OCI-LY3 (cell line): ENCODE measurements at regions not wholly inside any gene's neighbourhood (a gene's known extent, or its start where the extent isn't known, plus 50 kb on each side); places are given as distances from the start of the nearest gene placed in this dataset.

Experiments used
- H2AFZ ChIP-seq: fragments of 200-600, 300-600 bp; shearing (Covaris generic); 2 replicates; pipeline ENCODE4 v1.6.0; 2014; ENCODE audit warnings: antibody characterized with exemption, low read depth, low read length
- H3K27ac ChIP-seq: fragments of 200-600, 300-600 bp; sonication (generic); 2 replicates; pipeline ENCODE4 v1.5.1; 2014; ENCODE audit warnings: mild to moderate bottlenecking, low read length, moderate library complexity, mixed read lengths
- H3K27me3 ChIP-seq: fragments of 200-600, 300-600 bp; sonication (generic); 2 replicates; pipeline ENCODE4 v1.6.1; 2014; ENCODE audit warnings: low read depth, low read length, mixed read lengths
- H3K36me3 ChIP-seq: fragments of 200-600, 300-600 bp; sonication (generic); replicated peaks from 2 replicates; pipeline ENCODE3; 2014; ENCODE audit warnings: low read depth, low read length, mixed read lengths
- H3K4me1 ChIP-seq: fragments of 300-600, 200-600 bp; sonication (generic); 2 replicates; pipeline ENCODE4 v1.6.1; 2014; ENCODE audit warnings: low read length, mixed read lengths
- H3K4me2 ChIP-seq: fragments of 200-600, 300-600 bp; sonication (generic); 2 replicates; pipeline ENCODE4 v1.6.1; 2014; ENCODE audit warnings: low read length, mixed read lengths
- H3K4me3 ChIP-seq: fragments of 300-600, 200-600 bp; sonication (generic); 2 replicates; pipeline ENCODE4 v1.5.1; 2014; ENCODE audit warnings: antibody characterized with exemption, mild to moderate bottlenecking, low read length, moderate library complexity
- H3K79me2 ChIP-seq: fragments of 300-600, 200-600 bp; shearing (Covaris generic); 2 replicates; pipeline ENCODE4 v1.6.1; 2014; ENCODE audit warnings: mild to moderate bottlenecking, low read length, mixed read lengths
- H3K9ac ChIP-seq: fragments of 300-600, 200-600 bp; shearing (Covaris generic); 2 replicates; pipeline ENCODE4 v1.6.0; 2014; ENCODE audit warnings: mild to moderate bottlenecking, low read length, moderate library complexity
- H3K9me3 ChIP-seq: fragments of 200-600, 300-600 bp; shearing (Covaris generic); 2 replicates; pipeline ENCODE4 v1.6.1; 2014; ENCODE audit warnings: low read length, mixed read lengths; ENCODE audit not compliant: insufficient read depth
- H4K20me1 ChIP-seq: fragments of 200-600, 300-600 bp; sonication (generic); 2 replicates; pipeline ENCODE4 v1.6.1; 2016; ENCODE audit warnings: low read length, mixed read lengths; ENCODE audit not compliant: insufficient read depth
- CTCF ChIP-seq: fragments of 200-600, 300-600 bp; sonication (generic); IDR thresholded peaks from 2 replicates; pipeline ENCODE4 v1.5.1; 2014; ENCODE audit warnings: antibody characterized with exemption, low read length, low read depth
- EZH2phosphoT487 ChIP-seq: fragments of 200-600 bp; shearing (Covaris generic); IDR thresholded peaks from 2 replicates; pipeline ENCODE4 v1.6.1; 2018; ENCODE audit warnings: antibody characterized with exemption, mixed run types, low read depth

DNA sequence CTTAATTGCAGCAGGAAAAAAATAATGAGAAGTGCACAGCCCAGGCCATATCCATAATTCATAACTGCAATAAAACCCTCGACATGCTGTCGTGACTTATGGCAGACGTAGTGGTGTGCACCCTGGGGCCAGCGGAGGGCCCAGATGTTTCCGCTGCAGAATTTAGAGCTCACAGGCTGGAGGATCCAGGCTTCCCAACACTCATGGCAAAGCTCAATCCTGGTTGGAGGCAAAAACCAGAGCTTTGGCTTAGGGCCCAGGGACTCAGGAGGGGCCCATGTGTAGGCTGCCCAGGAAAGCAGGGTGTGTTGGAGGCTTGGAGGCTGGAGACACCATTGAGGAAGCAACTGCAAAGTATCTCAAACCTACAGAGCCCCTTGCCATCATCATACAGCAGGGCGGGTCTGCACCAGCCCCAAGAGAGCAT lies 68.7 kb downstream of the SERPINA3 start:
- Histone ChIP-seq H3K36me3 (no peaks in the 10 kb centered on the region), H3K4me3 (no peak overlapping the region), H3K79me2 (no peaks in the 10 kb centered on the region), H3K4me2 (no peak overlapping the region), H3K27me3 (0 out of 2 replicates have a peak, but pooled peaks cover 2% of the 10 kb centered on the region), H3K27ac (no peak overlapping the region), H4K20me1 (no peaks in the 10 kb centered on the region), H3K9me3 (no peaks in the 10 kb centered on the region), H3K9ac (no peak overlapping the region), H2AFZ (no peak overlapping the region), H3K4me1 (no peaks in the 10 kb centered on the region)
- TF ChIP-seq CTCF, result no peak
- TF ChIP-seq EZH2phosphoT487, result no peak

DNA sequence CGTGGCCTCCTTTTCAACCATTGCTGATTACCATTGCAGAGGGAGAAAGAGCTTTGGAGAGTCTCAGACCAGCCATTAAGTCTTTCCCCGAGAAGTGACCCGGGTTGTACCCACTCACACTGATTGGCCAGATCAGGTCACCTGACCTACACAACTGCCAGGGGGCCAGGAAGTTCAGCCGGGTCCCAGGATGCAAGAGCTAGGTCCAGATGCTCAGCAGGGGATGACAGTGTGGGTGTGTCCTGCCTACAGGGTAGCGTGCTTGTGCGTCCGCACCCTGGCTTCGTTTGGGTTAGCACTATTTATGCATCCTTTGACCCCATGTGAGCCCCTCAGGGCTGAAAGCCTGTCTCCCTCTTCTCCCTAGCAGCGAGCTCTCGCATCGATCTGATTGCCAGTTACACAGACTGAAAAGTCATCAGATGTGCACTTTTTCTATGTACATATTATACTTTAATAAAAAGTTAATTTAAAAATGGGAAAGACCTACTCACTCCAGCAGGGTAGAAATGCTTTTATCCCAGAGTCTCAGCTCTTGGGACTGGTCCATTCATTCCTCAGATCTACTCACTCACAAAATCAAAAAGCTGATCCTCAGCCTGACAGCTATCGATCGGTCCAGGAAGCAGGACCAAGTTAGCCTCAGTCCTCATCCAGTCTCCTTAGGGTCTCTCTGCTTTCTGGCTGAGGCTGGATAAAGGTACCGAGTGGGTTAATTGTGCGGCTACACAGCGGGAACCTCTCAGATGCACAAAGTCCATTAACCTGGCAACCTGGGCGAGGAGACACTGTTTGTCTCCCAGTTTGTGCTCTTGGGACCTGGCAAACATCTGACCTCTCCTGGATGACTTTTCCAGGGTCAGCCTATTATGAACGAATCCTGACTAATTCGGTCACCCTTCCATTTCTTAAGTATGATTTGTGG lies 68.0 kb downstream of the SERPINA3 start:
- Histone ChIP-seq H3K9me3 (no peaks in the 10 kb centered on the region), H3K9ac (no peak overlapping the region), H3K27ac (no peak overlapping the region), H4K20me1 (no peaks in the 10 kb centered on the region), H3K36me3 (no peaks in the 10 kb centered on the region), H2AFZ (no peak overlapping the region), H3K4me2 (no peak overlapping the region), H3K4me1 (no peaks in the 10 kb centered on the region), H3K4me3 (no peak overlapping the region), H3K79me2 (no peaks in the 10 kb centered on the region), H3K27me3 (peaks cover 7% of the 10 kb centered on the region)
- no peak for TF ChIP-seq EZH2phosphoT487
- no peak for TF ChIP-seq CTCF

DNA sequence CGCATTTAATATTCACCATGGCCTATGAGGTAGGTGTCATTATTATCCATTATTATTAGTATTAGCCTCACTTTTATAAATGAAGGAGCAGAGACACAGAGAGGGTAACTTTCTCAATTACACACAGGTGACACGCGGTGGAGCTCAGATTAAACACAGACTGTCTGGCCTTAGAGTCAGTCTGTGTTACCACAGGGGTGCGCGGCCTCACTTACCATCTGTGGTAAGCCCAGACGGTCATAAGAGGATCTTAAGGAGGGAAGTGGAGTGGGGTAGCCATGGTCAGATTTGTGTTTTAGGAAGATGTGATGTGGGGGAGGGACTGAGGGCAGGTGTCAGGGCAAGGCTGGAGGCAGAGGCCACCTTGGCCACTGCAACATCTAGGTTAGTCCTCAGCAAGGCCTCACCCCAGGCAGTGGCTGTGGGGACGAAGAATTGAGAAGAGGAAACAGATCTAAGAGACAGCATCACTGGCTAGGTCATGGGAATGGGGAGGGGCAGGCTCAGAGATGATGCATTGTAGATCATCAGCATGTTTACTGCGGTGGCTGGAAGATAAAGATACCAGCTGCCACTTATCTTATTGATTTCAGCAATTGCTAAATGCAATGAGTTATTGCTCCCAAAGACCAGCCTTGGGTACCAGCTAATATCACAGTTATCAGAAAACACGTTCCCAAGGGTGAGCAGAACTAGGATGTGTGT lies 67.1 kb downstream of the SERPINA3 start:
- H3K4me1 ChIP-seq, result no peaks in the 10 kb centered on the region
- no peak overlapping the region for H3K4me3 ChIP-seq
- H3K4me2 ChIP-seq, result no peak overlapping the region
- H3K27me3 ChIP-seq, result peaks cover 9% of the 10 kb centered on the region
- H3K9me3 ChIP-seq, result no peaks in the 10 kb centered on the region
- H2AFZ ChIP-seq, result no peak overlapping the region
- TF ChIP-seq CTCF, result no peak
- TF ChIP-seq EZH2phosphoT487, result no peak
- H3K27ac ChIP-seq, result no peak overlapping the region
- no peaks in the 10 kb centered on the region for H4K20me1 ChIP-seq
- no peaks in the 10 kb centered on the region for H3K36me3 ChIP-seq
- no peak overlapping the region for H3K9ac ChIP-seq
- no peaks in the 10 kb centered on the region for H3K79me2 ChIP-seq

- no peaks in the 10 kb centered on the region for H3K36me3 ChIP-seq
- H3K27ac ChIP-seq, result no peak overlapping the region
- peaks cover 9% of the 10 kb centered on the region for H3K27me3 ChIP-seq
- H3K4me1 ChIP-seq, result no peaks in the 10 kb centered on the region
- H3K4me3 ChIP-seq, result no peak overlapping the region
- H3K9ac ChIP-seq, result no peak overlapping the region
- no peak overlapping the region for H3K4me2 ChIP-seq
- TF ChIP-seq EZH2phosphoT487 (no peak), CTCF (no peak)
- H2AFZ ChIP-seq, result no peak overlapping the region
- H3K9me3 ChIP-seq, result no peaks in the 10 kb centered on the region
- no peaks in the 10 kb centered on the region for H4K20me1 ChIP-seq
- no peaks in the 10 kb centered on the region for H3K79me2 ChIP-seq
These were observed 65.6 kb downstream of the SERPINA3 start for GRCh38 chr14:94677747-94678146.
